Fibroblast of lung (primary cell): ENCODE measurements at regions not wholly inside any gene's neighbourhood (a gene's known extent, or its start where the extent isn't known, plus 50 kb on each side); places are given as distances from the start of the nearest gene placed in this dataset.

Source experiments
- DNase-seq, 2 donors: peaks; one replicate each; pipeline versions ENCODE4 v3.0.0 to v3.0.0-alpha.2; 2010; ENCODE audit warnings: low read depth in 2 of 2
- H2AFZ ChIP-seq: 2 replicates; pipeline ENCODE4 v1.5.1; 2012; ENCODE audit warnings: low read length, control low read depth, inconsistent platforms
- H3K27ac ChIP-seq: 2 replicates; pipeline ENCODE4 v1.5.1; 2011; ENCODE audit warnings: low read length, control low read depth; ENCODE audit not compliant: insufficient read depth
- H3K27me3 ChIP-seq: 2 replicates; pipeline ENCODE4 v1.5.1; 2011; ENCODE audit warnings: mild to moderate bottlenecking, low read length; ENCODE audit not compliant: control insufficient read depth, insufficient read depth
- H3K36me3 ChIP-seq: 2 replicates; pipeline ENCODE4 v1.5.1; 2011; ENCODE audit warnings: low read length; ENCODE audit not compliant: control insufficient read depth, insufficient read depth
- H3K4me1 ChIP-seq: 2 replicates; pipeline ENCODE4 v1.5.1; 2011; ENCODE audit warnings: low read length; ENCODE audit not compliant: control insufficient read depth, insufficient read depth; ENCODE audit errors: extremely low read depth
- H3K4me2 ChIP-seq: 2 replicates; pipeline ENCODE4 v1.5.1; 2011; ENCODE audit warnings: low read length, control low read depth; ENCODE audit not compliant: insufficient read depth; ENCODE audit errors: extremely low read depth
- H3K4me3 ChIP-seq, 4 experiments: fragments of 200-600 bp in 1 of 4; sonication (generic) in 1 of 4; replicated peaks in 1 of 4; 2 replicates each; pipeline ENCODE4 v1.5.1; 2011 to 2016; ENCODE audit warnings: low read length in 4 of 4, low read depth in 3 of 4, mild to moderate bottlenecking in 3 of 4, control low read depth in 2 of 4, inconsistent platforms in 1 of 4, mixed read lengths in 1 of 4; ENCODE audit not compliant: insufficient read depth in 1 of 4; ENCODE audit errors: control extremely low read depth in 1 of 4
- H3K79me2 ChIP-seq: 2 replicates; pipeline ENCODE4 v1.5.1; 2012; ENCODE audit warnings: mild to moderate bottlenecking, low read length, inconsistent platforms; ENCODE audit not compliant: control insufficient read depth, insufficient read depth
- H3K9ac ChIP-seq: 2 replicates; pipeline ENCODE4 v1.5.1; 2011; ENCODE audit warnings: mild to moderate bottlenecking, low read length, control low read depth; ENCODE audit not compliant: insufficient read depth
- H3K9me3 ChIP-seq: 2 replicates; pipeline ENCODE4 v1.5.1; 2012; ENCODE audit warnings: low read depth, low read length; ENCODE audit not compliant: control insufficient read depth, insufficient read depth
- H4K20me1 ChIP-seq: 2 replicates; pipeline ENCODE4 v1.5.1; 2011; ENCODE audit warnings: low read length; ENCODE audit not compliant: control insufficient read depth, insufficient read depth; ENCODE audit errors: extremely low read depth
- EZH2 ChIP-seq: IDR thresholded peaks from 2 replicates; pipeline ENCODE4 v1.5.1; 2012; ENCODE audit warnings: low read length, control low read depth, mild to moderate bottlenecking; ENCODE audit errors: missing control alignments
- TF ChIP-seq, protein P1 (sequence below), 2 donors: IDR thresholded peaks in 1 of 2; conservative IDR thresholded peaks in 1 of 2; 1 replicate in 1 of 2; 2 replicates in 1 of 2; pipeline ENCODE4 v1.5.1; 2011 to 2012; ENCODE audit warnings: low read length in 2 of 2, control low read depth in 1 of 2, inconsistent platforms in 1 of 2, low read depth in 1 of 2, mild to moderate bottlenecking in 1 of 2

DNA sequence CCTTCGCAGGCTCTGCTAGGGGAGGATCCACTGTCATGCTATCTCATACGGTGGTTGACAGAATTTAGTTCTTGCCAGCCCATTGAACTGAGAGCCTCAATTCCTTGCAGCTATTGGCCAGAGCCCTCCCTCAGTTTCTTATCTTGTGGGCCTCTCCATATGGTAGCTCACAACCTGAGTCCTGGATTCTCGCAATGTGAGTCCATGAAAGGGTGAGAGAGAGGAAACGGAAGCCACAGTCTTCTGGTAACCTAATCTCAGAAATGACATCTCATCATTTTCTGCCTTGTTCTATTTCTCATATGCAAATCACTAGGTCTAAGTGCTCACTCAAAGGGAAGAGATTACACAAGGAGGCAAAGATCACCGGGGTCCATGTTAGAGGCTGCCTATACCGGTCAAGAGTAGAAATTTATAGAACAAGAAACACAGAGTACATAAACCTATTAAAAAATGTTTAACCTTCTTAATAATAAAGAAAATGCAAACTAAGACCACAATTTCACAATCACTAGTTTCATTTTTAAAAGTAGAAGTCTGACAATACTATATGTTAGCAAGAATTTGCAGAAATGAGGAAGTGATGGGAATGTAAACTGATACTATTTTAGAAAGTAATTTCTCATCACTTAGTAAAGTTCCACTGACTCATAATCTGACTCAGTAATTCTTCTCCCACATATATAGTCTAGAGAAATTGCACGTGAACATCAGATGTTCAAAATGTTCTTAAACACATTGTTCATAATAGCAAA is 378.4 kb upstream of the AGTR1 start:
- Histone ChIP-seq H3K4me1 (peaks cover 8% of the 10 kb centered on the region), H3K4me2 (peak overlapping the region; percentile 44), H3K27ac (peak overlapping the region; percentile 35), H3K9ac (no peak overlapping the region), H4K20me1 (no peaks in the 10 kb centered on the region), H3K36me3 (no peaks in the 10 kb centered on the region), H3K4me3 (peak overlapping the region in 1 of 4 experiments; percentile 12), H2AFZ (peak overlapping the region; percentile 25), H3K79me2 (no peaks in the 10 kb centered on the region), H3K9me3 (no peaks in the 10 kb centered on the region), H3K27me3 (no peaks in the 10 kb centered on the region)
- TF ChIP-seq, protein P1, sequence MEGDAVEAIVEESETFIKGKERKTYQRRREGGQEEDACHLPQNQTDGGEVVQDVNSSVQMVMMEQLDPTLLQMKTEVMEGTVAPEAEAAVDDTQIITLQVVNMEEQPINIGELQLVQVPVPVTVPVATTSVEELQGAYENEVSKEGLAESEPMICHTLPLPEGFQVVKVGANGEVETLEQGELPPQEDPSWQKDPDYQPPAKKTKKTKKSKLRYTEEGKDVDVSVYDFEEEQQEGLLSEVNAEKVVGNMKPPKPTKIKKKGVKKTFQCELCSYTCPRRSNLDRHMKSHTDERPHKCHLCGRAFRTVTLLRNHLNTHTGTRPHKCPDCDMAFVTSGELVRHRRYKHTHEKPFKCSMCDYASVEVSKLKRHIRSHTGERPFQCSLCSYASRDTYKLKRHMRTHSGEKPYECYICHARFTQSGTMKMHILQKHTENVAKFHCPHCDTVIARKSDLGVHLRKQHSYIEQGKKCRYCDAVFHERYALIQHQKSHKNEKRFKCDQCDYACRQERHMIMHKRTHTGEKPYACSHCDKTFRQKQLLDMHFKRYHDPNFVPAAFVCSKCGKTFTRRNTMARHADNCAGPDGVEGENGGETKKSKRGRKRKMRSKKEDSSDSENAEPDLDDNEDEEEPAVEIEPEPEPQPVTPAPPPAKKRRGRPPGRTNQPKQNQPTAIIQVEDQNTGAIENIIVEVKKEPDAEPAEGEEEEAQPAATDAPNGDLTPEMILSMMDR (conservative IDR thresholded peaks at IDR 0.05 in 1 of 2, IDR thresholded peaks at IDR 0.05 in 1 of 2; ENCODE audit: low read depth in 1 of 2, low read length in 2 of 2): no peak
- no peak for TF ChIP-seq EZH2
- DNase-seq: peak; percentile 82 to 92

DNA sequence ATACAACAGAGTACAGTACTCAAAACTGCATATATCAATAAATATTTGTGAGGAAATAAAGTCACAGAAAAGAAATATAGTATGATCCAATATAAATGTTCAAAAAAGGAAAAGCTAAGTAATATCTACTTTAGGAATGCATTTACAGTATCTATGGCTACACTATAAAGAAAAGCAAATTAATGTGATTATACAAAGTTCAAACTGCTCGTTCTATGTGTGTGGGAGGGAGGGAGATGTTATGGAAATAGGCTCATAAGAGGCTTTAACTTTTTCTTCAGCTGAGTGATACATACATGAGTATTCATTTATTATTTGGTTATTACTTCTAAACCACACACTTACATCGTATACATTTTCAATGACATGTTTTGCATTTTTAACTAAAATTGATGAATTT is 377.7 kb upstream of the AGTR1 start:
- Histone ChIP-seq H3K79me2 (no peaks in the 10 kb centered on the region), H3K27me3 (no peaks in the 10 kb centered on the region), H3K4me1 (peaks cover 8% of the 10 kb centered on the region), H3K9ac (no peak overlapping the region), H4K20me1 (no peaks in the 10 kb centered on the region), H3K4me2 (peak overlapping the region; percentile 44), H3K9me3 (no peaks in the 10 kb centered on the region), H3K27ac (no peak overlapping the region), H2AFZ (no peak overlapping the region), H3K36me3 (no peaks in the 10 kb centered on the region), H3K4me3 (no peak overlapping the region)
- DNase-seq: no peak
- TF ChIP-seq, protein P1 (conservative IDR thresholded peaks at IDR 0.05 in 1 of 2, IDR thresholded peaks at IDR 0.05 in 1 of 2; ENCODE audit: low read depth in 1 of 2, low read length in 2 of 2): no peak
- no peak for TF ChIP-seq EZH2

DNA sequence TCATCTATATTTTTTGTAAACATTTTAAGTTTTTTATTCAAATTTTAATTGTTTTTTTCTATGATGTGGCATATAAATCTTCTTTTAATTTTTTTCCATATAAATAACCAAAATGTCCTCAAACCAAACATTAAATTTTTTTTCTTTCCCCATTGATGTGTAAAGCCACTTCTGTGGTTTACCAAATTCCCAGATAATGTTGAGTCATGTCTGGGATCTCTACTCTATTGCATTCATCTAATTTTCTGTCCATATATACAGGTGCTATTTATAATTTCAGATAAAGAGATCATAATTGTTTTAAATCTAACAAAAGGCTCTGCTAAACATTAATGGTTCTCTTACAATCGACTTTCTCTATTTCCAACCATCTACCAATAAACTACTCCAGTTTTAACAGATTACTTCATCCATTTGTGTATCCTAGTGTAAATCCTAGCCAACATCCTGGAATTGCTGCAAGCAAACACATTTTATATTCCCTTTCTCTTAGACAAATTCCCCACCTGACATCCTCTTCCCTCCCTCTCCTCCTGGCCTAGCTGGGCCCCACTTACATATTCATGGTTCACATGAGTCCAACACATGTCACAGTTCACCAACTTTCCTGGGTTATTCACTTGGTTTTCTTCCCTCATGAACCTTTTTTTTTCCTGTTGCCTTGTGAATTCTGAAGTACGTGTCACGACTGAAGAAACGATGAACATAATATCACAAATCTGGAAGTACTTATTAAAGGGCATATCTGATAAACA is 368.0 kb upstream of the AGTR1 start:
- H3K79me2 ChIP-seq: no peaks in the 10 kb centered on the region
- no peaks in the 10 kb centered on the region for H3K27me3 ChIP-seq
- H3K4me2 ChIP-seq: no peak overlapping the region
- no peaks in the 10 kb centered on the region for H3K4me1 ChIP-seq
- H3K27ac ChIP-seq: no peak overlapping the region
- H3K9ac ChIP-seq: no peak overlapping the region
- H3K36me3 ChIP-seq: no peaks in the 10 kb centered on the region
- H3K9me3 ChIP-seq: no peaks in the 10 kb centered on the region
- H4K20me1 ChIP-seq: no peaks in the 10 kb centered on the region
- DNase-seq: peak; percentile 32 to 84
- no peak overlapping the region for H3K4me3 ChIP-seq
- no peak overlapping the region for H2AFZ ChIP-seq
- TF ChIP-seq, protein P1 (conservative IDR thresholded peaks at IDR 0.05 in 1 of 2, IDR thresholded peaks at IDR 0.05 in 1 of 2; ENCODE audit: low read depth in 1 of 2, low read length in 2 of 2): no peak
- TF ChIP-seq EZH2: no peak
